ENCODE measurements at regions not wholly inside any gene's neighbourhood (a gene's known extent, or its start where the extent isn't known, plus 50 kb on each side); places are given as distances from the start of the nearest gene placed in this dataset.

GRCh38 chr10:84966708-84967441 lies 638.5 kb downstream of the CCSER2 start:
- no peak for TF ChIP-seq EP300 (IDR thresholded peaks at IDR 0.05)
- no peak for TF ChIP-seq CTCF (IDR thresholded peaks at IDR 0.05)
